ENCODE measurements at regions not wholly inside any gene's neighbourhood (a gene's known extent, or its start where the extent isn't known, plus 50 kb on each side); places are given as distances from the start of the nearest gene placed in this dataset.

DNA sequence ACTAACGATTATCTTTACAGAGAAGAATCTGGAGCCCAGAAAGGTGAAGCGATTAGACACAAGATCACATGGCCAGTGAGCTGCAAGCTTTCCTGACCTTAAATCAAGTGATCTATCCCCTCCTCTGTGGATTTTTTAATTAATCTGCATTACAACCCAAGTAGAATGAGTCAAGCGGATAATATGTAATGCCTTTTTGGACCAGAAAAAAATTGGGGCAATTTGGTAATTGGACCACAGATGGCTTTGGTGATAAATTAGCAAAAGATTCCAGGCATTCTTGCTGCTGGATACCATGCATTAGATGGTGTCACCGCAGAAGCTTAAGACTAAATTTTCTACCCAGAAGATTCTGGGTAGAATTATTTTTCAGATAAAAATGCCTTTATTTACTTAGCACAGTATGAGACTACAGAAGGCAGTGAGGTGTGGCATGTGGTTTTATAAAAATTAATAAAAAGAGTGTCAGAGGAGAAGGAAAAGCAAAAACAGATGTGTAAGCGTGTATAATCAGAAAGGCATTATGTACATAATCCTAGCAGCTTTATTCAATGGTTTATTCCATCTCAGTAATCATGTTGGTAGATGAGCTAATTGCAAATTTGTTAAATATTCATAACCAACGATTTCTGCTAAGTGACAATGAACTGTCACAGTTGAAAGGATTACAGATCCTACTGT lies 53.9 kb upstream of the PCSK2 start:
- no peak for FAIRE-seq
- Histone ChIP-seq H3K36me3 (ENCODE audit: control insufficient read depth in 2 of 2, extremely low read depth in 1 of 2, insufficient read depth in 2 of 2, low read length in 2 of 2) (no peaks in the 10 kb centered on the region), H3K27me3 (ENCODE audit: control insufficient read depth, extremely low read depth, insufficient read depth, low read length) (no peaks in the 10 kb centered on the region), H3K27ac (ENCODE audit: control insufficient read depth, insufficient read depth, low read length) (no peak overlapping the region), H3K79me2 (ENCODE audit: control insufficient read depth, insufficient read depth, low read length) (no peaks in the 10 kb centered on the region), H3K4me2 (ENCODE audit: control insufficient read depth, extremely low read depth, insufficient read depth, low read depth, low read length) (no peak overlapping the region), H3K9ac (ENCODE audit: control insufficient read depth, extremely low read depth, insufficient read depth, low read length) (no peak overlapping the region), H3K4me3 (ENCODE audit: control insufficient read depth in 2 of 3, extremely low read depth in 1 of 3, insufficient read depth in 2 of 3, low read depth in 1 of 3, low read length in 3 of 3) (no peak overlapping the region), H3K9me3 (ENCODE audit: control insufficient read depth, low read depth, low read length) (no peaks in the 10 kb centered on the region), H3K4me1 (ENCODE audit: control insufficient read depth, extremely low read depth, insufficient read depth, low read length) (no peaks in the 10 kb centered on the region), H4K20me1 (ENCODE audit: control insufficient read depth, extremely low read depth, insufficient read depth, low read length) (no peaks in the 10 kb centered on the region), H2AFZ (ENCODE audit: control insufficient read depth, low read length) (no peak overlapping the region), H3K9me1 (ENCODE audit: control insufficient read depth, extremely low read depth, insufficient read depth, low read length) (no peaks in the 10 kb centered on the region)
- dilution Hi-C loops (cut with MboI; ENCODE audit: extremely low pct_ligation_motif_present, low sequenced_read_pairs), result no loop called here
- TF ChIP-seq CTCF (optimal IDR thresholded peaks at IDR 0.05 in 1 of 3, IDR thresholded peaks at IDR 0.05 in 1 of 3, conservative IDR thresholded peaks at IDR 0.05 in 1 of 3; ENCODE audit: extremely low read depth in 1 of 3, insufficient read depth in 2 of 3, low read length in 3 of 3), result no peak
- TF ChIP-seq EZH2 (IDR thresholded peaks at IDR 0.05; ENCODE audit: low read length), result no peak
- DNase-seq (ENCODE audit: low read depth, low spot score), result no peak

Small RNA genes lying in the stretch of these regions (small RNA-seq; reads per million reads assigned to genes)
- gene RF00012 (ENCODE audit: insufficient read length in 3 of 3, low read depth in 3 of 3, low replicate concordance in 1 of 3), result 0 reads per million in 3 experiments

Measured in keratinocyte (primary cell).